ENCODE measurements at regions not wholly inside any gene's neighbourhood (a gene's known extent, or its start where the extent isn't known, plus 50 kb on each side); places are given as distances from the start of the nearest gene placed in this dataset.

GRCh38 chr5:163789870-163790269, 284.5 kb downstream of the MAT2B start:
- no peak for ATAC-seq

GRCh38 chr5:163790497-163790896, 285.1 kb downstream of the MAT2B start:
- ATAC-seq, result no peak
- no peak for TF ChIP-seq TSHZ2 (CRISPR knock-in tag; IDR thresholded peaks at IDR 0.05)
- no peak for TF ChIP-seq ZNF565 (CRISPR knock-in tag; conservative IDR thresholded peaks at IDR 0.05; ENCODE audit: low read depth)
- TF ChIP-seq OSR1 (CRISPR knock-in tag; IDR thresholded peaks at IDR 0.05), result no peak
- no peak for TF ChIP-seq ESRRG (CRISPR knock-in tag; IDR thresholded peaks at IDR 0.05)
- no peak for TF ChIP-seq CSRNP3 (CRISPR knock-in tag; IDR thresholded peaks at IDR 0.05)
- no peak for TF ChIP-seq CREB5 (CRISPR knock-in tag; IDR thresholded peaks at IDR 0.05; ENCODE audit: low read depth)
- no peak for TF ChIP-seq ZFP30 (CRISPR knock-in tag; IDR thresholded peaks at IDR 0.05)
- TF ChIP-seq ZC3H10 (CRISPR knock-in tag; IDR thresholded peaks at IDR 0.05), result no peak
- no peak for TF ChIP-seq ISL1 (CRISPR knock-in tag; IDR thresholded peaks at IDR 0.05)
- TF ChIP-seq POU6F1 (CRISPR knock-in tag; IDR thresholded peaks at IDR 0.05; ENCODE audit: borderline replicate concordance, low read depth), result no peak
- no peak for TF ChIP-seq BACH2 (CRISPR knock-in tag; IDR thresholded peaks at IDR 0.05; ENCODE audit: borderline replicate concordance)
- TF ChIP-seq GLIS3 (CRISPR knock-in tag; IDR thresholded peaks at IDR 0.05), result no peak
- TF ChIP-seq TCF4 (CRISPR knock-in tag; IDR thresholded peaks at IDR 0.05; ENCODE audit: borderline replicate concordance), result no peak
- TF ChIP-seq RARB (CRISPR knock-in tag; IDR thresholded peaks at IDR 0.05), result no peak

More at GRCh38 chr5:163789870-163790269, 284.5 kb downstream of the MAT2B start:
- TF ChIP-seq BACH2 (CRISPR knock-in tag; IDR thresholded peaks at IDR 0.05; ENCODE audit: borderline replicate concordance) (no peak), TSHZ2 (CRISPR knock-in tag; IDR thresholded peaks at IDR 0.05) (no peak), ZFP30 (CRISPR knock-in tag; IDR thresholded peaks at IDR 0.05) (no peak), ISL1 (CRISPR knock-in tag; IDR thresholded peaks at IDR 0.05) (no peak), ESRRG (CRISPR knock-in tag; IDR thresholded peaks at IDR 0.05) (no peak), PATZ1 (CRISPR knock-in tag; IDR thresholded peaks at IDR 0.05; ENCODE audit: borderline replicate concordance) (no peak), ZC3H10 (CRISPR knock-in tag; IDR thresholded peaks at IDR 0.05) (no peak), CSDC2 (CRISPR knock-in tag; IDR thresholded peaks at IDR 0.05) (no peak), PPARA (CRISPR knock-in tag; IDR thresholded peaks at IDR 0.05; ENCODE audit: borderline replicate concordance) (no peak), ZNF70 (CRISPR knock-in tag; IDR thresholded peaks at IDR 0.05) (no peak), OSR1 (CRISPR knock-in tag; IDR thresholded peaks at IDR 0.05) (no peak), TOX (CRISPR knock-in tag; IDR thresholded peaks at IDR 0.05; ENCODE audit: borderline replicate concordance) (no peak), RARB (CRISPR knock-in tag; IDR thresholded peaks at IDR 0.05) (no peak), CSRNP3 (CRISPR knock-in tag; IDR thresholded peaks at IDR 0.05) (no peak)

Data from SK-N-SH treated with all-trans-retinoic acid at 6 μM for 48 hours (cell line).